Parathyroid adenoma (tissue), 2 donors: ENCODE measurements at regions not wholly inside any gene's neighbourhood (a gene's known extent, or its start where the extent isn't known, plus 50 kb on each side); places are given as distances from the start of the nearest gene placed in this dataset.
A peak's percentile ranks its signal among the peaks of the same experiment; 100 is the strongest.

ENCODE experiments used
- H2AFZ ChIP-seq: fragments of 300-600 bp; sonication (generic); one replicate; pipeline ENCODE4 v1.7.0; 2017; ENCODE audit warnings: antibody characterized with exemption, mild to moderate bottlenecking
- H3K27ac ChIP-seq: fragments of 300-600 bp; sonication (generic); one replicate; pipeline ENCODE4 v1.7.0; 2017
- H3K27me3 ChIP-seq: fragments of 300-600 bp; sonication (generic); one replicate; pipeline ENCODE4 v1.7.0; 2017; ENCODE audit warnings: low read length; ENCODE audit not compliant: control insufficient read depth, insufficient read depth
- H3K36me3 ChIP-seq: fragments of 300-600 bp; sonication (generic); one replicate; pipeline ENCODE4 v1.7.0; 2017; ENCODE audit warnings: low read length; ENCODE audit not compliant: control insufficient read depth, insufficient read depth
- H3K4me1 ChIP-seq: fragments of 300-600 bp; sonication (generic); one replicate; pipeline ENCODE4 v1.7.0; 2017; ENCODE audit warnings: control low read depth
- H3K4me2 ChIP-seq: fragments of 300-600 bp; sonication (generic); one replicate; pipeline ENCODE4 v1.7.0; 2017; ENCODE audit warnings: low read length
- H3K4me3 ChIP-seq: fragments of 300-600 bp; sonication (generic); one replicate; pipeline ENCODE4 v1.7.0; 2017; ENCODE audit warnings: low read depth, low read length
- H3K79me2 ChIP-seq: fragments of 300-600 bp; sonication (generic); one replicate; pipeline ENCODE4 v1.7.0; 2017; ENCODE audit warnings: control low read depth
- H3K9ac ChIP-seq: fragments of 300-600 bp; sonication (generic); one replicate; pipeline ENCODE4 v1.7.0; 2017; ENCODE audit warnings: mild to moderate bottlenecking
- H3K9me3 ChIP-seq: fragments of 300-600 bp; sonication (generic); one replicate; pipeline ENCODE4 v1.7.0; 2017; ENCODE audit warnings: low read length; ENCODE audit not compliant: control insufficient read depth
- TF ChIP-seq, protein P1 (sequence below): fragments of 300-600 bp; sonication (generic); IDR thresholded peaks from one replicate; pipeline ENCODE4 v1.7.0; 2017; ENCODE audit warnings: antibody characterized with exemption, mild to moderate bottlenecking
- donor health status: primary hyperparathyroidism.

GRCh38 chrX:45774961-45775360, 574.3 kb upstream of the DIPK2B start:
- no peaks in the 10 kb centered on the region for H3K27me3 ChIP-seq
- no peak overlapping the region for H2AFZ ChIP-seq
- H3K4me3 ChIP-seq = no peak overlapping the region
- H3K4me1 ChIP-seq = peaks cover 6% of the 10 kb centered on the region
- TF ChIP-seq, protein P1, sequence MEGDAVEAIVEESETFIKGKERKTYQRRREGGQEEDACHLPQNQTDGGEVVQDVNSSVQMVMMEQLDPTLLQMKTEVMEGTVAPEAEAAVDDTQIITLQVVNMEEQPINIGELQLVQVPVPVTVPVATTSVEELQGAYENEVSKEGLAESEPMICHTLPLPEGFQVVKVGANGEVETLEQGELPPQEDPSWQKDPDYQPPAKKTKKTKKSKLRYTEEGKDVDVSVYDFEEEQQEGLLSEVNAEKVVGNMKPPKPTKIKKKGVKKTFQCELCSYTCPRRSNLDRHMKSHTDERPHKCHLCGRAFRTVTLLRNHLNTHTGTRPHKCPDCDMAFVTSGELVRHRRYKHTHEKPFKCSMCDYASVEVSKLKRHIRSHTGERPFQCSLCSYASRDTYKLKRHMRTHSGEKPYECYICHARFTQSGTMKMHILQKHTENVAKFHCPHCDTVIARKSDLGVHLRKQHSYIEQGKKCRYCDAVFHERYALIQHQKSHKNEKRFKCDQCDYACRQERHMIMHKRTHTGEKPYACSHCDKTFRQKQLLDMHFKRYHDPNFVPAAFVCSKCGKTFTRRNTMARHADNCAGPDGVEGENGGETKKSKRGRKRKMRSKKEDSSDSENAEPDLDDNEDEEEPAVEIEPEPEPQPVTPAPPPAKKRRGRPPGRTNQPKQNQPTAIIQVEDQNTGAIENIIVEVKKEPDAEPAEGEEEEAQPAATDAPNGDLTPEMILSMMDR = no peak
- H3K4me2 ChIP-seq = no peak overlapping the region
- no peak overlapping the region for H3K27ac ChIP-seq
- no peaks in the 10 kb centered on the region for H3K36me3 ChIP-seq
- no peaks in the 10 kb centered on the region for H3K79me2 ChIP-seq
- no peaks in the 10 kb centered on the region for H3K9me3 ChIP-seq
- H3K9ac ChIP-seq = no peak overlapping the region

- no peak overlapping the region for H3K27ac ChIP-seq
These were observed 572.9 kb upstream of the DIPK2B start for GRCh38 chrX:45773572-45773971.

GRCh38 chrX:45771560-45772340, 571.1 kb upstream of the DIPK2B start:
- H2AFZ ChIP-seq = no peak overlapping the region
- H3K9me3 ChIP-seq = no peaks in the 10 kb centered on the region
- H3K27ac ChIP-seq = no peak overlapping the region
- no peak overlapping the region for H3K9ac ChIP-seq
- H3K4me3 ChIP-seq = no peak overlapping the region
- TF ChIP-seq, protein P1 = no peak
- H3K4me2 ChIP-seq = no peak overlapping the region
- no peaks in the 10 kb centered on the region for H3K27me3 ChIP-seq
- H3K4me1 ChIP-seq = no peaks in the 10 kb centered on the region
- H3K36me3 ChIP-seq = no peaks in the 10 kb centered on the region
- H3K79me2 ChIP-seq = no peaks in the 10 kb centered on the region

More at GRCh38 chrX:45773572-45773971, 572.9 kb upstream of the DIPK2B start:
- Histone ChIP-seq H3K4me3 (no peak overlapping the region), H3K79me2 (no peaks in the 10 kb centered on the region), H2AFZ (no peak overlapping the region), H3K9ac (no peak overlapping the region), H3K4me2 (no peak overlapping the region), H3K4me1 (no peaks in the 10 kb centered on the region), H3K27me3 (no peaks in the 10 kb centered on the region), H3K9me3 (no peaks in the 10 kb centered on the region), H3K36me3 (no peaks in the 10 kb centered on the region)
- TF ChIP-seq, protein P1 = no peak

GRCh38 chrX:45771114-45771513, 570.4 kb upstream of the DIPK2B start:
- no peak overlapping the region for H3K9ac ChIP-seq
- H3K79me2 ChIP-seq = no peaks in the 10 kb centered on the region
- H2AFZ ChIP-seq = no peak overlapping the region
- H3K4me3 ChIP-seq = no peak overlapping the region
- H3K27ac ChIP-seq = peak overlapping the region; percentile 24
- H3K4me2 ChIP-seq = no peak overlapping the region
- H3K4me1 ChIP-seq = no peaks in the 10 kb centered on the region
- TF ChIP-seq, protein P1 = no peak
- H3K36me3 ChIP-seq = no peaks in the 10 kb centered on the region
- H3K27me3 ChIP-seq = no peaks in the 10 kb centered on the region
- H3K9me3 ChIP-seq = no peaks in the 10 kb centered on the region
